GM18505 (cell line): ENCODE measurements at regions not wholly inside any gene's neighbourhood (a gene's known extent, or its start where the extent isn't known, plus 50 kb on each side); places are given as distances from the start of the nearest gene placed in this dataset.
"Not testable (repeated sequence)": the region's sequence is repeated elsewhere in the genome, so short reads cannot be mapped to it uniquely, and the experiment has no call there.

Experiments used
- ATAC-seq: cut with Tn5 transposase; IDR thresholded peaks from one replicate; pipeline ENCODE4 v1.9.1; 2021; ENCODE audit not compliant: unreplicated experiment
- POLR2A ChIP-seq: IDR thresholded peaks from 4 replicates; pipeline ENCODE4 v1.6.1; 2011; ENCODE audit warnings: borderline replicate concordance; ENCODE audit not compliant: insufficient read depth, insufficient read length; ENCODE audit errors: extremely low read depth

DNA sequence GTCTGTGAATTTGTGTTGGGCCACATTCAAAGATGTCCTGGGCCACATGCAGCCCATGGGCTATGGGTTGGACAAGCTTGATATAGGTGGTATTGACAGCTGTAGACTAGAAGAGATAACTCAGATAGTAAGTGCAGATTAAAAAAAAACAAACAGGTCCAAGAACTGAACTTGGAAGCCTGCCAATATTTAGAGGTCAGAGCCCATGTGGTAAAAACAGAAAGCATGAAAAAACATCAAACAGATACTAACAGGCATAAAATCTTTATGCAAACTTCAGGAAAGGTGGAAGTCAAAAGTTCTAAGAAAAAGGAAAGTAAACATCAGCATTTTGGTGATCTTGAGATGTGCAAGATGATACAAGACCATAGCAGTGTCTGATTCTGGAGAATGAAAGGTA is 155.1 kb upstream of the NR4A3 start:
- no peak for TF ChIP-seq POLR2A
- no peak for ATAC-seq

DNA sequence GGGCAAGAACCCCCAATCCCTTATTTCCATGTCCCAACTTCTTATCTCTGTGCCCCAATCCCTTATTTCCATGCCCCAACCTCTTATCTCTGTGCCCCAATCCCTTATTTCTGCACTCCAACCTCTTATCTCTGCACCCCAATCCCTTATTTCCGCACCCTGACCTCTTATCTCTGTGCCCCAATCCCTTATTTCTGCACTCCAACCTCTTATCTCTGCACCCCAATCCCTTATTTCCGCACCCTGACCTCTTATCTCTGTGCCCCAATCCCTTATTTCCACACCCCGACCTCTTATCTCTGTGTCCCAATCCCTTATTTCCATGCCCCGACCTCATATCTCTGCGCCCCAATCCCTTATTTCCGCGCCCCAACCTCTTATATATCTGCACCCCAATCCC is 150.8 kb upstream of the NR4A3 start:
- ATAC-seq: not testable (repeated sequence)

DNA sequence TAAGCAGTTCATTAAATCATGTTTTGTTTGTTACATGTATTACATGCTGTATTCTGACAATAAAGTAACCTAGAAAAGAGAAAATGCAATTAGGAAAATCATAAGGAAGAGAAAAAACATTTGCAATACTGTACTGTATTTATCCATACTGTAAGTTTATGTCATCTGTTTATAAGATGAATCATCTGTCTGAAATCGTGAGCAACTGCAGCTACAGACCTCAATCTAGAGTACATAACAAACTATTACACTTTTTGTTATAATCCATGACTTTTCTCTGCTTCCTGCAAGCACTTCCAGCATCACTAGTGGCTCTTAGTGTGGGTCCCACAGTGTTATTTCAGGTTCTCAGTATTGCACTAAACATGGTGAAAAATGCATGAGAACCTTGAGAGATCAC is 144.4 kb upstream of the NR4A3 start:
- no peak for TF ChIP-seq POLR2A
- ATAC-seq: no peak

DNA sequence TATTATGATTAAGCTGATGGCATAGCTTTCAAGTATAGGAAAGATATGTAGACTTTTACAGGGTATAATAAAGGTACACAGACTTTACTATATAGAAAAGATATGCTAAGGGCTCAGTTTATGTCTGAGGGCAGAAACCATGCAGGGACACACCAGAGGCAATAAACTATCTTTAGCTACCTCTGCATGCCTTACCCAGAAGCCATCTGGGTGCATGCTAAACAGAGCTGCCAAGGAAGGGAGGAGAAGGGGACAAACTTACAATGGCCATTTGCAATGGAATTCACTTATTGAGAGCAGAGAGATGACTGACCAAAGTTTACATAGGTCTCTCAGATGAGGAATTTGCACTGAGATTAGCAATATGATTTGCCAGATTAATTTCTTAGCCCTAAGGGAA is 143.1 kb upstream of the NR4A3 start:
- no peak for TF ChIP-seq POLR2A
- no peak for ATAC-seq

DNA sequence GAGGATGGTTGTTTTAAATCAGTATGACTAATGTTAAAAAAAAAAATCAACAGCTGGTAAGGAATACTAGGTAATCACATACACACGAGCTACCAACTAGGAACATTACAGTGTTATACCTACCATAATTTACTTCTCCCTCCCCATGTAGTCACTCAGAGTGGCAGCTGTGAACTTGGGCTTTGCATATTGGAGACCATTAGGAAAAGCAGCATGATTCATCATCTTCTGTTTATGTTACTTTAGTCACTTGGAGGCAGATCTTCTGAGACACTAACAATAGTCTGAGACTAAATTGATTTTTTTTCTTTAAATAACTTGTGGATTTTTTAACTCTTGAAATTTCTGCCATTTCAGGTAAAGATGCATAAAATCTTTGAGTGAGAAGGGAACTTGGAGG is 141.5 kb upstream of the NR4A3 start:
- ATAC-seq: no peak
- no peak for TF ChIP-seq POLR2A

DNA sequence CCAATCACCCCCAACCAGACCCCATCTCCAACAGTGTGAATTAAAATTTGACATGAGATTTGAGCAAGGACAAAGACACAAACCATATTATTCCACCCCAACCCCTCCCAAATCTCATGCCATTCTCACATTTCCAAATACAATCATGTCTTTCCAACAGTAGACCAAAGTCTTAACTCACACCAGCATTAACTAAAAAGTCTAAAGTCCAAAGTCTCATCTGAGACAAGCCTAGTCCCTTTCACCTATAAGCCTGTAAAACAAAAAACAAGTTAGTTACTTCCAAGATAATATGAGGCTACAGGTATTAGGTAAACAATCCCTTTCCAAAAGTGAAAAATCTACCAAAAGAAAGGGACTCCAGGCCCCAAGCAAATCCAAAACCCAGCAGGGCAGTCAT is 140.6 kb upstream of the NR4A3 start:
- ATAC-seq: no peak
- no peak for TF ChIP-seq POLR2A

DNA sequence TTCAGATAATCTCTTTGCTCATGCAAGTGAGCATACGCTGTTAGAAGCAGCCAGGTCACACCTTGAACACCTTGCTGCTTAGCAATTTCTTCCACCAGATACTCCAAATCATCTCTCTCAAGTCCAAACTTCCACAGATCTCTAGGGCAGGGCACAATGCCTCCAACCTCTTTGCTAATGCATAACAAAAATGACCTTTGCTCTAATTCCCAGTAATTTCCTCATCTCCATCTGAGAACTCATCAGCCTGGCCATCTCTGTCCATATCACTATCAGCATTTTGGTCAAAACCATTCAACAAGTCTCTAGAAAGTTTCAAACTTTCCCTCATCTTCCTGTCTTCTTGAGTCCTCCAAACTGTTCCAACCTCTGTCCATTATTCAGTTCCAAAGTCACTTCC is 139.3 kb upstream of the NR4A3 start:
- ATAC-seq: no peak
- TF ChIP-seq POLR2A: no peak

DNA sequence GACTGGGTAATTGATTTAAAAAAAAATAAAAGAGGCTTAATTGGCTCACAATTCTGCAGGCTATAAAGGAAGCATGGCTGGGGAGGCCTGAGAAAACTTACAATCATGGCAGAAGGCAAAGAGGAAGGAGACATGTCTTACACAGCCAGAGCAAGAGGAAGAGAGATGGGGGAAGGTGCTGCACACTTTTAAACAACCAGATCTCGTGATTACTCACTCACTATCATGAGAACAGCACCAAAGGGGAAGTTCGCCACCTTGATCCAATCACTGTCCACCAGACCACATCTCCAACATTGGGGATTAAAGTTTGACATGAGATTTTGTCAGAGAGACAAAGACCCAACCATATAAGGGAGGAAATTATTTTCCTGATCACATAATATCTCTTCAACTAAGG is 138.8 kb upstream of the NR4A3 start:
- TF ChIP-seq POLR2A: no peak
- no peak for ATAC-seq

DNA sequence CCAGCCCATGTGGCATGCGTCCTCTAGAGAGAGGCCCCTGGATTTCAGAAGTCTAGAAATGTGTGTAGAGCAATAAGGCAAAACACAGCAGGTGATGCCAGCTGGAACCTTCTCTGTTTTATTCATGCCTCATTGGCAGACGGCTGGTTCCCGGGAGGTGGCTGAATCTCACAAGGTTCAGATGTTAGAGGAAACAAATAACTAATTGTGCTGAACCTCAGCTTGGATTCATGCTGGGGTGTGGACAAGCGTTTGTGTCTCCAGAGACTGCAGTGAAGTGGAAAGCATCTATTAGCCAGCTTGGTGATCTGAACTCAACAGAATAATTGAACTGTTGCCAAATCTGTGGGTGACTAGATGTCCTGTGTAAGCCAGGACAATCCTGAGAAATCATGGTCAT is 131.1 kb upstream of the NR4A3 start:
- no peak for ATAC-seq
- no peak for TF ChIP-seq POLR2A

DNA sequence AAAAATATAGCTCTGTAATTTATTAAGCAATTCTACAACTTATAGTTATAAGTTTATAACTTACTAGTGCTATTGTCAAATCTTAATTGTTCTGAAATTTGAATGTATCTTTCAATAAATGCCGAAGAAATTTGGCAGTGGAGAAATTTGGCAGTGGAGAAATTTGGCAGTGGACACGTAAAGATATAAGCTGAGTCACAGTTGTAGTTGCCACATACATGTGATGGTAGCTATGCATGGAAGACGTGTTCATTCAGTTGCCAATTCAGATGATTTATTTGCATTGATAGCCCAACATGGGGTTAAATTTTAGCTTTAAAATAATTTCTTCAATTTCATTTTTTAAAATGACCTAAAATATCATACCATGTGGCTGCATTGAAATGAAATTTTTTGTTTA is 127.8 kb upstream of the NR4A3 start:
- no peak for ATAC-seq
- TF ChIP-seq POLR2A: no peak

DNA sequence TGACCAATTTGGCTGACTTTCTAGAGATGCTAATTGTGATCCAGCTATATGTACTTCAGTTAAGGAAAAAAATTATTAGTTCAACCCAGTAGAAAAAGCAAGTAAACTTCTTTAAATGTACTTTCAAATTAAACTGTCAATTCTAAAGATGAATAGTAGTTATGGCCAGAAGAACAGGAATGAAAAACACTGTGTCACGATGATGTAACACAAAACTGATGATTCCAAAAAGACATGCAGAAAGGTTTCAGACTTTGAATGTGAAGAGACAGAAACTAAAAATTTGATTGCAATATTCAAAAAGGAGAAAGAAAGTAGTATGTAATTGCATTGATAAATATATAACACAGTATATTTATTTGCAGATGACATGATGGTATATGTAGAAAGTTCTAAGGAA is 127.3 kb upstream of the NR4A3 start:
- no peak for TF ChIP-seq POLR2A
- no peak for ATAC-seq

DNA sequence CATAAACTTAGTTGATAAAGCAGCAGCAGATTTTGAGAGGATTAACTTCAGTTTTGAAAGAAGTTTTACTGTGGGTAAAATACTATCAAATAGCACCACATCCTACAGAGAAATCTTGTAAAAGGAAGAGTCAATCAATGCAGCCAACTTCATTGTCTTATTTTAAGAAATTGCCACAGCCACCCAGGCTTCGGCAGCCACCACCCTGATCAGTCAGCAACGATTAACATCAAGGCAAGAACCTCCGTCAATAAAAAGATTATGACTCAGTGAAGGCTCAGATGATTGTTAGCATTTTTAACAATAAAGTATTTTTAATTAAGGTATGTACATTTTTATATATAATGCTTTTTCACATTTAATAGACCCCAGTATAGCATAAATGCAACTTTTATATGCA is 122.3 kb upstream of the NR4A3 start:
- no peak for ATAC-seq
- TF ChIP-seq POLR2A: no peak

DNA sequence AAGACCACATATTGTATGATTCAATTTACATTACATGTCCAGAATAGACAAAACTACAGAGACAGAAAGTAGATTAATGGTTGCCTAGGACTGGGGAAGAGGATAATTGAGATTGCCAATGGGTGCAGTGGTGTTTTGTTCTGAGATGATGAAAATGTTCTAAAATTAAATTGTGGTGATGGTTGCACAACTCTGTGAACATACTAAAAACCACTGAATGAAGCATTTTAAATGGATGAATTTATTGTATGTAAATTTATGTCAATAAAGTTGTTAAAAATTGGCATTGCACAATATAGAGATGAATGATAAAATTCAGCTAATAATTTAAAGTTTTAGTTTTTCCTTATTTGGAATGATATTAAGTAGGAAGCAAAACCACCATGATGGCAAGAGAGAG is 109.5 kb upstream of the NR4A3 start:
- no peak for TF ChIP-seq POLR2A
- ATAC-seq: no peak

DNA sequence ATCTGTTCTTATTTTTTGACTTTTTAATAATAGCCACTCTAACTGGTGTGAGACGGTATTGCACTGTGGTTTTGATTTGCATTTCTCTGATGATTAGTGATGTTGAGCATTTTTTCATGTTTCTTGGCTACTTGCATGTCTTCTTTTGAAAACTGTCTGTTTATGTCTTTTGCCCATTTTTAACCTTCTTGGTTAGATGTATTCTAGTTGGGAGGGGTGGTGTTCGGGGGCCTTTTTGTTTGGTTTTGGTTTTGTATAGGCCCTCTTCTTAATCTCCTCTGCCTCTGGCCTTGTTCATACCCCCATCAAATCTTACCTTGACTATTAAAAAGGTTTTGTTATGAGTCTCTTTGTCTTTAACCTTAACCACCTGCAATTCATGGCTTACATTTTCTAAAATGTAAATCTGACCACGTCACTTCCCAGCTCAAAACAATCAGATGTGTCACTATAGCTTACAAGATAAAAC is 107.8 kb upstream of the NR4A3 start:
- no peak for TF ChIP-seq POLR2A
- ATAC-seq: no peak

DNA sequence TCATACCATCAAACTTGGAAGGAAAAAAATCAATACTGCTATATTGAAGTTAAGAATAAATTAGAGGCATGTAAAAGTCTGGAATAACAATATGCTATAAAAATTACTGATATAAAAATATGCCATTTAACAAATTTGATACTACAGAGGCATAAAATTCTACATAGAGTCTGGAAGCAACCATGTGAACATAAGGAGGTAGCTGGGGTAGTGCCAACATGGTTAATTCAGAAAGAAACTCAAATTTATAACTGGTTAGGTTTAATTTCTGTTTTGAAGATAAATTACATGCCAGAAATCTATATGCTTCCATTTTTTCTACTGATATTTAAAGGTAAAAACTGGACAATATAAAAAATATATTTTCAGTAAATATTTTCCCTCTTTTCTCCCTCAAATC is 103.1 kb upstream of the NR4A3 start:
- no peak for ATAC-seq
- no peak for TF ChIP-seq POLR2A

DNA sequence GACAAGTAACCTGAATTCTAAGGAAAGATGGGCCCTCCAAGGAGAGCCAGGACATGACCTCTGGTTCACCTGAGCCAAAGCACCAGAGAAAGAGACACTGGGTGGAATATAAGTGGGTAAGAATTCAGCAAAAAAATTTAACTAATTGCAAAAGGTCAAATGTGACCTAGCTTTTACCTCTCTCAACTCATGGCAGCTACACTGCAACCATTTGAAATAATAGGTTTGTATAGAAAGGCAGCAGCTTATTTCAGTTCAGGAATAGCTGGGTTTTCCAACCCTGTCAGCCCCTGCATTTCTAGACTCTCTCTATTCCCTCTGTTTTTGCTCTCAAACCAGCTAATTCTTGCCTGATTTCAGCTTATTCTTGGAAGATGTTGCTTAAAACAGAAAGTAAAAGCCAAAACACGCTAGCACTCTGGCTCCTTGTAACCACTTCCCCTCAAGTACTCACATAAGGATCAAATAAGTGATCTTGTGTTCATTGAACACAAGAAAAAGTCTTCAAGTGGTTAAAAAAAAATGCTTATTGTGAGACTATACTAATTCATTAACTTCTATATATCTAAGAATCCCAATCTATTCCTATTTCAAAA is 101.1 kb upstream of the NR4A3 start:
- ATAC-seq: peak; percentile 72
- no peak for TF ChIP-seq POLR2A

DNA sequence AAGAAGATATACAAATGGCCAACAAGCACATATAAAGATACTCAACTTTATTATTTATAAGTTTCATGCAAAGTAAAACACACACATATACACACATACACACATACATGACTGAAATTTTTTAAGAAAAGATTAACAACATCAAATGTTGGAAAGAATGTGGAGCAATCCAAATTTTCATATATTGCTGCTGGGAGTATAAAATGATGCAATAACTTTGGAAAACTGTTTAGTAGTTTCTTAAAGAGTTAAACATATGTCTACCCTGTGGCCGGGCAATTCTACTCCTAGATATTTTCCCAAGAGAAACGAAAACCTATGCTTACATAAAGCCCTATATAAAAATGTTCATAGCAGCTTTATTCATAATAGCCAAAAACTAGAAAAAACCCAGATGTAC is 99.8 kb upstream of the NR4A3 start:
- TF ChIP-seq POLR2A: no peak
- no peak for ATAC-seq
